ENCODE measurements at regions not wholly inside any gene's neighbourhood (a gene's known extent, or its start where the extent isn't known, plus 50 kb on each side); places are given as distances from the start of the nearest gene placed in this dataset.
A peak's percentile ranks its signal among the peaks of the same experiment; 100 is the strongest.

- no peaks in the 10 kb centered on the region; the same call in 2 of the 3 replicates for H3K9me3 Mint-ChIP-seq
- H3K4me1 Mint-ChIP-seq: peaks cover 18% of the 10 kb centered on the region
- no peaks in the 10 kb centered on the region for H4K20me1 ChIP-seq (replicated peaks; ENCODE audit: insufficient read depth)
- H3K36me3 Mint-ChIP-seq (ENCODE audit: low read depth): peaks cover 2% of the 10 kb centered on the region; the same call in 1 of the 3 replicates
- H3K4me3 ChIP-seq: no peak overlapping the region
- ATAC-seq: peak; percentile 70
- H3K4me1 ChIP-seq (ENCODE audit: insufficient read depth): peaks cover 14% of the 10 kb centered on the region
- H3K4me2 ChIP-seq: peak overlapping the region; percentile 10
- no peaks in the 10 kb centered on the region for H3K79me2 ChIP-seq (replicated peaks; ENCODE audit: insufficient read depth)
- H3F3A ChIP-seq (replicated peaks; ENCODE audit: low read depth): no peaks in the 10 kb centered on the region
- H3K27ac ChIP-seq (ENCODE audit: low read depth): 0 out of 2 replicates have a peak overlapping the region, but pooled peaks have one; percentile 41
- peak overlapping the region; percentile 84 for H3K27ac Mint-ChIP-seq
- TF ChIP-seq ZNF114 (CRISPR knock-in tag; IDR thresholded peaks at IDR 0.05): no peak
- TF ChIP-seq, protein P1, sequence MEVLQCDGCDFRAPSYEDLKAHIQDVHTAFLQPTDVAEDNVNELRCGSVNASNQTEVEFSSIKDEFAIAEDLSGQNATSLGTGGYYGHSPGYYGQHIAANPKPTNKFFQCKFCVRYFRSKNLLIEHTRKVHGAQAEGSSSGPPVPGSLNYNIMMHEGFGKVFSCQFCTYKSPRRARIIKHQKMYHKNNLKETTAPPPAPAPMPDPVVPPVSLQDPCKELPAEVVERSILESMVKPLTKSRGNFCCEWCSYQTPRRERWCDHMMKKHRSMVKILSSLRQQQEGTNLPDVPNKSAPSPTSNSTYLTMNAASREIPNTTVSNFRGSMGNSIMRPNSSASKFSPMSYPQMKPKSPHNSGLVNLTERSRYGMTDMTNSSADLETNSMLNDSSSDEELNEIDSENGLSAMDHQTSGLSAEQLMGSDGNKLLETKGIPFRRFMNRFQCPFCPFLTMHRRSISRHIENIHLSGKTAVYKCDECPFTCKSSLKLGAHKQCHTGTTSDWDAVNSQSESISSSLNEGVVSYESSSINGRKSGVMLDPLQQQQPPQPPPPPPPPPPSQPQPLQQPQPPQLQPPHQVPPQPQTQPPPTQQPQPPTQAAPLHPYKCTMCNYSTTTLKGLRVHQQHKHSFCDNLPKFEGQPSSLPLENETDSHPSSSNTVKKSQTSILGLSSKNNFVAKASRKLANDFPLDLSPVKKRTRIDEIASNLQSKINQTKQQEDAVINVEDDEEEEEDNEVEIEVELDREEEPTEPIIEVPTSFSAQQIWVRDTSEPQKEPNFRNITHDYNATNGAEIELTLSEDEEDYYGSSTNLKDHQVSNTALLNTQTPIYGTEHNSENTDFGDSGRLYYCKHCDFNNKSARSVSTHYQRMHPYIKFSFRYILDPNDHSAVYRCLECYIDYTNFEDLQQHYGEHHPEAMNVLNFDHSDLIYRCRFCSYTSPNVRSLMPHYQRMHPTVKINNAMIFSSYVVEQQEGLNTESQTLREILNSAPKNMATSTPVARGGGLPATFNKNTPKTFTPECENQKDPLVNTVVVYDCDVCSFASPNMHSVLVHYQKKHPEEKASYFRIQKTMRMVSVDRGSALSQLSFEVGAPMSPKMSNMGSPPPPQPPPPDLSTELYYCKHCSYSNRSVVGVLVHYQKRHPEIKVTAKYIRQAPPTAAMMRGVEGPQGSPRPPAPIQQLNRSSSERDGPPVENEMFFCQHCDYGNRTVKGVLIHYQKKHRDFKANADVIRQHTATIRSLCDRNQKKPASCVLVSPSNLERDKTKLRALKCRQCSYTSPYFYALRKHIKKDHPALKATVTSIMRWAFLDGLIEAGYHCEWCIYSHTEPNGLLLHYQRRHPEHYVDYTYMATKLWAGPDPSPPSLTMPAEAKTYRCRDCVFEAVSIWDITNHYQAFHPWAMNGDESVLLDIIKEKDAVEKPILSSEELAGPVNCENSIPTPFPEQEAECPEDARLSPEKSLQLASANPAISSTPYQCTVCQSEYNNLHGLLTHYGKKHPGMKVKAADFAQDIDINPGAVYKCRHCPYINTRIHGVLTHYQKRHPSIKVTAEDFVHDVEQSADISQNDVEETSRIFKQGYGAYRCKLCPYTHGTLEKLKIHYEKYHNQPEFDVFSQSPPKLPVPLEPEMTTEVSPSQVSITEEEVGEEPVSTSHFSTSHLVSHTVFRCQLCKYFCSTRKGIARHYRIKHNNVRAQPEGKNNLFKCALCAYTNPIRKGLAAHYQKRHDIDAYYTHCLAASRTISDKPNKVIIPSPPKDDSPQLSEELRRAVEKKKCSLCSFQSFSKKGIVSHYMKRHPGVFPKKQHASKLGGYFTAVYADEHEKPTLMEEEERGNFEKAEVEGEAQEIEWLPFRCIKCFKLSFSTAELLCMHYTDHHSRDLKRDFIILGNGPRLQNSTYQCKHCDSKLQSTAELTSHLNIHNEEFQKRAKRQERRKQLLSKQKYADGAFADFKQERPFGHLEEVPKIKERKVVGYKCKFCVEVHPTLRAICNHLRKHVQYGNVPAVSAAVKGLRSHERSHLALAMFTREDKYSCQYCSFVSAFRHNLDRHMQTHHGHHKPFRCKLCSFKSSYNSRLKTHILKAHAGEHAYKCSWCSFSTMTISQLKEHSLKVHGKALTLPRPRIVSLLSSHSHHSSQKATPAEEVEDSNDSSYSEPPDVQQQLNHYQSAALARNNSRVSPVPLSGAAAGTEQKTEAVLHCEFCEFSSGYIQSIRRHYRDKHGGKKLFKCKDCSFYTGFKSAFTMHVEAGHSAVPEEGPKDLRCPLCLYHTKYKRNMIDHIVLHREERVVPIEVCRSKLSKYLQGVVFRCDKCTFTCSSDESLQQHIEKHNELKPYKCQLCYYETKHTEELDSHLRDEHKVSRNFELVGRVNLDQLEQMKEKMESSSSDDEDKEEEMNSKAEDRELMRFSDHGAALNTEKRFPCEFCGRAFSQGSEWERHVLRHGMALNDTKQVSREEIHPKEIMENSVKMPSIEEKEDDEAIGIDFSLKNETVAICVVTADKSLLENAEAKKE (CRISPR knock-in tag; IDR thresholded peaks at IDR 0.05): no peak
- TF ChIP-seq ZNF331 (CRISPR knock-in tag; IDR thresholded peaks at IDR 0.05; ENCODE audit: low read depth): no peak
- TF ChIP-seq, protein P2, sequence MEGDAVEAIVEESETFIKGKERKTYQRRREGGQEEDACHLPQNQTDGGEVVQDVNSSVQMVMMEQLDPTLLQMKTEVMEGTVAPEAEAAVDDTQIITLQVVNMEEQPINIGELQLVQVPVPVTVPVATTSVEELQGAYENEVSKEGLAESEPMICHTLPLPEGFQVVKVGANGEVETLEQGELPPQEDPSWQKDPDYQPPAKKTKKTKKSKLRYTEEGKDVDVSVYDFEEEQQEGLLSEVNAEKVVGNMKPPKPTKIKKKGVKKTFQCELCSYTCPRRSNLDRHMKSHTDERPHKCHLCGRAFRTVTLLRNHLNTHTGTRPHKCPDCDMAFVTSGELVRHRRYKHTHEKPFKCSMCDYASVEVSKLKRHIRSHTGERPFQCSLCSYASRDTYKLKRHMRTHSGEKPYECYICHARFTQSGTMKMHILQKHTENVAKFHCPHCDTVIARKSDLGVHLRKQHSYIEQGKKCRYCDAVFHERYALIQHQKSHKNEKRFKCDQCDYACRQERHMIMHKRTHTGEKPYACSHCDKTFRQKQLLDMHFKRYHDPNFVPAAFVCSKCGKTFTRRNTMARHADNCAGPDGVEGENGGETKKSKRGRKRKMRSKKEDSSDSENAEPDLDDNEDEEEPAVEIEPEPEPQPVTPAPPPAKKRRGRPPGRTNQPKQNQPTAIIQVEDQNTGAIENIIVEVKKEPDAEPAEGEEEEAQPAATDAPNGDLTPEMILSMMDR (conservative IDR thresholded peaks at IDR 0.05; ENCODE audit: low read depth in 2 of 2): no peak
- no peak for TF ChIP-seq POLR2AphosphoS5 (IDR thresholded peaks at IDR 0.05; ENCODE audit: low read depth)
- no peak for TF ChIP-seq EZH2phosphoT487 (IDR thresholded peaks at IDR 0.05; ENCODE audit: unreplicated experiment)
- TF ChIP-seq JUNB (IDR thresholded peaks at IDR 0.05; ENCODE audit: unreplicated experiment): no peak
- TF ChIP-seq NANOG (IDR thresholded peaks at IDR 0.05; ENCODE audit: borderline replicate concordance): peak; percentile 71; the same call in 1 of the 2 replicates
- TF ChIP-seq STAT1 (IDR thresholded peaks at IDR 0.05; ENCODE audit: unreplicated experiment): no peak
- peak; percentile 55 for DNase-seq (ENCODE audit: low spot score)
- H3K27me3 Mint-ChIP-seq (ENCODE audit: insufficient read depth, low read depth, poor library complexity): peaks cover 2% of the 10 kb centered on the region
- no peak overlapping the region for H2AFZ ChIP-seq
- no peaks in the 10 kb centered on the region for H3K9me2 ChIP-seq (ENCODE audit: insufficient read depth)
- H3K4me3 Mint-ChIP-seq: 0 out of 3 replicates have a peak overlapping the region, but pooled peaks have one; percentile 16
- no peaks in the 10 kb centered on the region for H3K27me3 ChIP-seq (ENCODE audit: insufficient read depth)
- no peaks in the 10 kb centered on the region for H3K36me3 ChIP-seq (ENCODE audit: insufficient read depth)
These were observed 62.5 kb upstream of the GBE1 start for GRCh38 chr3:81823882-81824395.
